PFSK-1 (cell line): ENCODE measurements at regions not wholly inside any gene's neighbourhood (a gene's known extent, or its start where the extent isn't known, plus 50 kb on each side); places are given as distances from the start of the nearest gene placed in this dataset.

Experiments
- FOXP2 ChIP-seq: optimal IDR thresholded peaks from 2 replicates; pipeline ENCODE3; 2011; ENCODE audit warnings: borderline replicate concordance, control low read depth, inconsistent platforms; ENCODE audit not compliant: insufficient read depth; ENCODE audit errors: extremely low read length, extremely low read depth
- POLR2AphosphoS5 ChIP-seq: IDR thresholded peaks from 2 replicates; pipeline ENCODE4 v1.6.1; 2012; ENCODE audit warnings: low read depth, mild to moderate bottlenecking, control low read depth, low read length, moderate library complexity
- REST ChIP-seq, 2 experiments: IDR thresholded peaks; 2 replicates each; pipeline versions ENCODE4 v1.6.1 to v1.8.0; 2011 to 2012; ENCODE audit warnings: low read depth in 2 of 2, low read length in 2 of 2, control low read depth in 1 of 2, inconsistent platforms in 1 of 2, mild to moderate bottlenecking in 1 of 2, moderate library complexity in 1 of 2; ENCODE audit not compliant: insufficient read depth in 1 of 2
- TAF1 ChIP-seq: IDR thresholded peaks from 2 replicates; pipeline ENCODE4 v1.6.1; 2012; ENCODE audit warnings: low read length, control low read depth, borderline replicate concordance; ENCODE audit not compliant: insufficient read depth

GRCh38 chr12:98297538-98297937 is 217.9 kb upstream of the TMPO start:
- TF ChIP-seq REST (IDR thresholded peaks at IDR 0.05; ENCODE audit: insufficient read depth in 1 of 2, low read depth in 2 of 2, low read length in 2 of 2) (peak; percentile 31 to 88; a peak in 2 of 4 replicates), POLR2AphosphoS5 (no peak), TAF1 (no peak), FOXP2 (no peak)
